GM23338 (cell line): ENCODE measurements at regions not wholly inside any gene's neighbourhood (a gene's known extent, or its start where the extent isn't known, plus 50 kb on each side); places are given as distances from the start of the nearest gene placed in this dataset.

Source experiments
- CREB1 ChIP-seq: fragments of 250-450 bp; sonication (Bioruptor Pico); IDR thresholded peaks from 2 replicates; pipeline ENCODE4 v1.5.0; 2020; ENCODE audit warnings: low read depth, mild to moderate bottlenecking, moderate library complexity
- CTCF ChIP-seq, 2 experiments: fragments of 200-600 bp in 1 of 2; sonication (generic) in 1 of 2; conservative IDR thresholded peaks; 2 replicates each; pipeline versions ENCODE4 v1.5.1 to v1.6.1; 2016 to 2017; ENCODE audit warnings: antibody characterized with exemption in 2 of 2, low read depth in 2 of 2, mild to moderate bottlenecking in 2 of 2, moderate library complexity in 1 of 2
- ETS1 ChIP-seq: IDR thresholded peaks from 2 replicates; pipeline ENCODE4 v1.6.1; 2016; ENCODE audit warnings: antibody characterized with exemption
- EZH2 ChIP-seq: fragments of 200-600 bp; sonication (generic); IDR thresholded peaks from one replicate; pipeline ENCODE4 v1.8.0; 2017; ENCODE audit warnings: antibody characterized with exemption, mild to moderate bottlenecking, low read depth; ENCODE audit not compliant: unreplicated experiment
- EZH2phosphoT487 ChIP-seq: fragments of 200-600 bp; sonication (generic); IDR thresholded peaks from one replicate; pipeline ENCODE4 v1.8.1; 2018; ENCODE audit warnings: antibody characterized with exemption; ENCODE audit not compliant: unreplicated experiment
- JUNB ChIP-seq: IDR thresholded peaks from one replicate; pipeline ENCODE4 v1.6.1; 2016; ENCODE audit warnings: antibody characterized with exemption; ENCODE audit not compliant: unreplicated experiment
- POLR2AphosphoS5 ChIP-seq: IDR thresholded peaks from 2 replicates; pipeline ENCODE4 v1.6.1; 2016; ENCODE audit warnings: antibody characterized with exemption, low read depth
- REST ChIP-seq: IDR thresholded peaks from one replicate; pipeline ENCODE4 v1.6.1; 2018; ENCODE audit warnings: antibody characterized with exemption; ENCODE audit not compliant: unreplicated experiment
- STAT1 ChIP-seq: IDR thresholded peaks from one replicate; pipeline ENCODE4 v1.6.1; 2016; ENCODE audit warnings: antibody characterized with exemption; ENCODE audit not compliant: unreplicated experiment

GRCh38 chr6:168221497-168222079 is 98.0 kb downstream of the DACT2 start:
- TF ChIP-seq CTCF (conservative IDR thresholded peaks at IDR 0.05; ENCODE audit: low read depth in 2 of 2) (no peak), ETS1 (no peak), EZH2phosphoT487 (no peak), EZH2 (no peak), REST (no peak), STAT1 (no peak), POLR2AphosphoS5 (no peak), JUNB (no peak), CREB1 (no peak)
